Suppressor macrophage treated with lipopolysaccharide for 4 hours (primary cell): ENCODE measurements at regions not wholly inside any gene's neighbourhood (a gene's known extent, or its start where the extent isn't known, plus 50 kb on each side); places are given as distances from the start of the nearest gene placed in this dataset.
"Not testable (repeated sequence)": the region's sequence is repeated elsewhere in the genome, so short reads cannot be mapped to it uniquely, and the experiment has no call there.

Experiments used
- DNase-seq: peaks from one replicate; pipeline ENCODE4 v3.0.0-alpha.2; 2020

DNA sequence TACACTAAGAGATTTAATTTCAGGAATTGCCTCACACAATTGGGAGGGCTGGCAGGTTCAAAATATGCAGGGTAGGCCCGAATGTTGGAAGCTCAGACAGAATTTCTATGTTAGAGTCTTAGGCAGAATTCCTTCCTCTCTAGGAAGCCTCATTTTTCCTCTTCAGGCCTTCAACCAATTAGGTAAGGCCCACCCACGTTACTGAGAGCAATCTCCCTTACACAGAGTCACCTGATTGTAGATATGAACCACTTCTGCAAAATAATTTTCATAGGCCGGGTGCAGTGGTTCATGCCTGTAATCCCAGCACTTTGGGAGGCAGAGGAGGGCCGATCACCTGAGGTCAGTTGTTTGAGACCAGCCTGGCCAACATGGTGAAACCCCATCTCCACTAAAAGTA, 50.2 kb upstream of the HIVEP1 start:
- no peak for DNase-seq

DNA sequence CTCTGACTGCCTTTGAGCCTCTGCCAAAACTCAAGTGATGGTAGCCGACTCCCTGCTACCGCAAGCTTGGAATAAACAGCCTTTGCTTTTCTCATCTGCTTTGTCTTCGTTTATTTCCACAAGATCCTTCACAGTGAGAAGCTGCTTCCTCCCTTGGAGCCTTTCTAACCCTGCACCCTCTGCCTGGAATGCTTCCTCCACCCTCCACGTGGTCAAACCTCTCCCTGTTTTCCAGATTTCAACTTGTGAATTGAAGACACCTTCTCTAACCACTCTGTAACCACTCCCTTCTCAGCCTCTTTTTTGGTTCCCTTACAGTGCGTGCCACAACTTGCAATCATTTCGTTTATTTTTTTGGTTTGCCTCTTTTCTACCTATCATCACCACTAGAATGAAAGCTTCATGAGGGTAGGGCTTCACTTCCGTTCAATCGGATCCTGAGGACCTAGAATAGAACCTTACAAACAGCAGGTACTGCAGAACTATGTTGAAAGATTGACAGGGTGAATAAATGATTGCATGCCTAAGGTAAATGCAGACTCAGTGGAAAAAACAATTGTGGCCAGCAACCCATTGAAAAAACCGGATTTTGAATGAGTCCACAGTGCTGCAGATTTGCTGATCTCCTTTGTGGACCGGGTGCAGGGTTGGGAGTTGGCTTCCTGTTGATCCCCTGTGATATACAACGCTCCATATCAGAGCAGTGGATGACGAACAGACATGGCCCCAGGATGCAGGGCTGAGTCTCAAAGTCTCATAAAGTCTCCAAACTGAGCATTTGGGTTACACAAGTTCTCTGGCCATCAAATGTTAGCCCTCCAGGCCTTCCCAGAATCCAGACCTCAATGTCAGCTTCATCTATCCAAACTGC, 51.0 kb upstream of the HIVEP1 start:
- no peak for DNase-seq

DNA sequence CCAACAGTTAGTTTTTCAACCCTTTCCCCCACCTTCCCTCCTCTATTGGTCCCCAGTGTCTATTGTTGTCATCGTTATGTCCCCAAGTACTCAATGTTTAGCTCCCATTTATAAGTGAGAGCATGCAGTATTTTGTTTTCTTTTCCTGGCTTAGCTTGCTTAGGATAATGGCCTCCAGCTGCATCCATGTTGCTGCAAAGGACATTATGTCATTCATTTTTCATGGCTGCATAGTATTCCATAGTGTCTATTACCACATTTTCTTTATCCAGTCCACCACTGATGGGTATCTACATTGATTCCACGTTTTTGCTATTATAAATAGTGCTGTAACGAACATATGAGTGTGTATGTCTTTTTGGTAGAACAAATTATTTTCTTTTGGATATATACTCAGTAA, 55.3 kb upstream of the HIVEP1 start:
- DNase-seq, result no peak

DNA sequence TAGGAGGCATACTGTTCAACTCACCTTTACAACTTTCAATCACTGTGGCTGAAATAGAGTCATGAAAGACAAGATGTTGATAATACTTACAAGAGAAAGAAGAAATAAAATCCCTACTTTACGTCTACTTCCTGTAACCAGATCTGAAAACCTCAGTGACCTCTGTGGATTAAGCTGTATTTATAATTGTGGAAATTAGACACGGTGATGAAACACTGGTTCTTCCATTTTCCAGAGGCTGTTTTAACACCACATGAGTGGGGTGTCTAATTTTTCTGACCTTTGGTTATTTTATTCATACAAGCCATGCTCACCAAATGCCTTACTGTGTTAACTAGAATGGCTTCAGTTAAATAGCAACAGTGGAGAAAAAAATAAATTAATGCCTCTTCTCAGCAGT, 58.5 kb upstream of the HIVEP1 start:
- no peak for DNase-seq

DNA sequence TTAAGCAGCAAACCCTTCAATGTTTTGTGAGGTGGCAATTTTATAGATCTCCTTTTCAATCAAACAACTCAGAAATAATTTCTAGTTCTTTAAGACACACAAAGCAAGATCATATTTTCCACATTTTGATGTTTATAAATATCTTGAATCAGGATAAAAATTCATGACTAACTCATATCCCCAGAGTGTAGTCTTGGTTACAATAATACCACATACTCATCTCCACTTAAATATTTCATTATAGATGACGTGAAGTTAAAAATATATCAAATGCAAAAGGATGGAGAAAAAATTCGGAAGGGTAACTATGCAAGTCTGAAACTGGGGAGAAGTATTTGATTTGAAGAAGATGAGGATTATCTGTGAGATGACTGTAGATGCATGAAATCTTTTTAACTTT, 59.8 kb upstream of the HIVEP1 start:
- no peak for DNase-seq

DNA sequence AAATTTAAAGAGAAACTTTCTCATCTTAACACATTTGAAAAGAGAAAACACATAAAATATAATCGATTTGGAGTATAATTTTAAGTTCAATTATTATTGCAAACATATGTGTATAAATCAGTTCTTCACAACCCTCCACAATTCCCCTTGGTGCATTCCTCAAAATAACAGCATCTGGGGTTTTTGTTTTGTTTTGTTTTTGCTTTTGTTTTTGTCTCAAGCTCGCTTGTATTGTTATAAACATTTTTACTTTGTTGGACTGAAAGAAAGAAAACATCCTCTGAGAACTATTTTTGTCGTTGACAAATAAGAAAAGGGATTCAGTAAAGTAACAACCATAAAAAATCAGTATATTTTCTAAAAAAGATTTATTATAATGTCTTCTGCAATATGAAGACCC, 60.2 kb upstream of the HIVEP1 start:
- no peak for DNase-seq

DNA sequence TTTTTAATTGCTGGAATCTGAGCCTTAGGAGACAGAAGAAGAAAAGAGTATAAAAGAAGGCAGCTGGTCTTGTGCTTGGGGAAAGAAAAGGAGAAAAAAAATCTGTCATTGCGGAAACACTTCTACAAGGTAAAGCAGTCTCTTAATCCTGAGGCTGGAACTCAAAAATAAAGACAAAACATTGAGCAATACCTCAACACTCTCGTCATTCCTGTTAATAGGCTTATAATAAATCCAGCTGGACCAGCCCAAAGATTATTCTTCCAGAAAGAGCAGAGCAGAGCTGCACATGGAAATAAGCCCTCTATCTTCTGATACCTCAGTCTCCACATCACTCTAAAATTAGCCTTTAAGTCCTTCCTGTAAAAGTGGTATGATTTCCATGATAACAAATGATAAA, 62.0 kb upstream of the HIVEP1 start:
- DNase-seq, result no peak

DNA sequence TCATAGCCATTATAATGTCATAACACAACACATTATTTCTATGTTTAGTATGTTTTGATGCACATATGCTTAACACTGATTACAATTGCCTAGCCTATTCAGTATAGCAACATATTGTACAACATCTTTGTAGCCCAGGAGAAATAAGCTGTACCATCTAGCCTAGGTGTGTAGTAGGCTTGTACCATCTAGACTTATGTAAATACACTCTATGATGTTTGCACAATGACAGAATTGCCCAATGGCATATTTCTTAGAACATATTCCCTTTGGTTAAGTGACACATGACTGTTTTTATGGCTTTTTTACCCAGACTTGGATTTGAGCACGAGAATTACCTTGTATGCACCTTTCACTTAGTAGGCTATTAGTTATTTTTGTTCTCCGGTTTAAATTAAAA, 64.5 kb upstream of the HIVEP1 start:
- no peak for DNase-seq

DNA sequence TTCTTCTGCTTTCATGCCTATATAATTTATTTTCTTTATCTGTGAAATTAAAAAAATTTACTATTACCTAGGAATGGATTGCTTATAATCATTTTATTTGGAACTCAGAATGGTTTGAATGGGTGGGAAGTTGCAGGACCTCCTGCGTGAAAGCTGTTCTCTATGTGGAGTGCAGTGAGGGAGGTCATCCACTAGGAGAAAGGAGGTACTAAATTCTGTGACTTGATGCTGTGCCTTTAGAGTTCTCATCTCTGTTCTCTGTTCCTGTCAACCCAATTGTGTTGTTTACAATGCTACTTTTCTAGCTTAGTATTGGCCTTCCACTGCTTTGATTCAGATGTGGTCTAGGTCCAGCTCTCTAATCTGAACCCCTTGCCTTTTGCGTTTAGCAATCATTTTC, 65.0 kb upstream of the HIVEP1 start:
- DNase-seq, result no peak

DNA sequence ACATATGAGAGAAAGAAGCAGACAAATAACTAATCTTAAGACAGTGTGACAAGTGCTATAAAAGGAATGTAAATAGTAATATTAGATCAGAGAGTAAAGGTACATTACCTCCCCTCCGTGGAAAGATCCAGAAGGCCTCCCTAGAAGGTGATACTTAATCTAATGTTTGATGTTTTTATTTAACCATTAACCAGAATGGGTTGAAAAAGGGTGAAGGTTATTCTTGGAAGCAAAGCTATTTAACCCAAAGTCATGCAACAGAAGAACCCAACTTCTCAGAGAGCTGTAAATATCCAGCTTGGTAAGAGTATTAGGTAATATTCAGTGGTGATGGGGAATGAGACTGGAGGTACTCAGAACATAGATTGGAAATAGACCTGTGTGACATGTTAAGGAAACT, 68.0 kb upstream of the HIVEP1 start:
- no peak for DNase-seq

DNA sequence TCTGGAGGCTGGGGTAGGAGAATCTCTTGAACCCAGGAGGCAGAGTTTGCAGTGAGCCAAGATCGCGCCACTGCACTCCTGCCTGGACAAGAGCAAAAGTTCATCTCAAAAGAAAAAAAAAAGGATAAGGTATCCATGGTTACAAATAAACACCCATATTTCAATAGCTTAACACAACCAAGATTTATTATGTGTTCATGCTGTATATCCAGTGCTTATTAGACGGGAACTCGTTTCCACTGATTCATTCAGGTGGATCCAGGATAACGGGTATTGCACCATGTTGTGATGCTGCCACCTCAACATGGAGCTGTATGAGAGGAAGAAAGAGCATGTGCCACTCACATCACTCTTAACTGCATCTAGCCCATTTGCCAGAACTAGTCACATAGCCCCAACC, 69.1 kb upstream of the HIVEP1 start:
- no peak for DNase-seq

DNA sequence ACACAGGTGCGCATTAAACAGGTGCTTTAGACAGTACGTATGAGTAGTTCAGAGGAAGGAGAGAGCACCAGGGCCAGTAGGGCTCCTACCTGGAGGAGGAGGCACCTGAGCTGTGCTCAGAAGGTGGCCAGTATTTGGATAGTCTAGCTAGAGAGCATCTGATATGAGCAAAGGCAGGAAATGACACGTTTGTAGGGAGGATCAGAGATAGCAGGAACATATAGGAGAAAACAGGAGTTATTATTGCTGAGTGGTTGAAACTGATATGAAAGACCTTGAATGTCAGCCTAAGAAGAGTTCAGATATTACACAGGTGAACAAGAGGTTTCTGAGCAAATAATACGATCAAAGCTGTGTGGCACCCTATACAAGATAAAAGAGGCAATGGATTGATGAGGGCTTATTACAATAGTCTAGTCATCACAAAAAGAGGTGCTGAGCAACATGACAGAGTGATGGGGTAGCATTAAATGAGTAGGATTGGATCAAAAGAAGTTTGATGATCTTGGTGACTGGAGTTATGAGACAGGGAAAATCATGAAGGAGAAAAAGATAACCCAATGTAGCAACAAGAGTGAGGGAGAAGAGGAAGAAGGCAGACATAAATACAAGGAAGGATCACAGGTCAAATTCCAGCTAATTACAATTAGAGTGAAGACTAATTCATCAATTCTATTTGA, 69.8 kb upstream of the HIVEP1 start:
- DNase-seq, result no peak

DNA sequence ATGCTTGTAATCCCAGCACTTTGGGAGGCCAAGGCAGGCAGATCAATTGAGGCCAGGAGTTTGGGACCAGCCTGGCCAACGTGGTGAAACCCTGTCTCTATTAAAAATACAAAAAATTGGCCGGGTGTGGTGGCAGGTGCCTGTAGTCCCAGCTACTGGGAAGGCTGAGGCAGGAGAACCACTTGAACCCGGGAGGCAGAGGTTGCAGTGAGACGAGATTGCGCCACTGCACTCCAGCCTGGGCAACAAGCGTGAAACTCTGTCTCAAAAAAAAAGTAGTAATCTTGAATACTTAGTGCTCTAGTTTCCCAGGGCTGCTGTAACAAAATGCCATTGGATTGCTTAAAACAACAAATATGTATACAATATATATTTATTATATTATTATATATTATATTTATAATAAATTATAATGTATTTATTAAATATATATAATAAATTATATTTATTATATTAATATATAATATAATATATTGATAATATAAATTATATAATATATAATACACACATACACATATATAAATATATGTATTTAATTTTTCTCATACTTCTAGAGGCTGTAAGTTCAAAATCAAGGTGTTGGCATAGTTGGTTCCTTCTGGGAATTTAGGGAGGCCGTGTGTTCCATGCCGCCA, 71.5 kb upstream of the HIVEP1 start:
- not testable (repeated sequence) for DNase-seq

DNA sequence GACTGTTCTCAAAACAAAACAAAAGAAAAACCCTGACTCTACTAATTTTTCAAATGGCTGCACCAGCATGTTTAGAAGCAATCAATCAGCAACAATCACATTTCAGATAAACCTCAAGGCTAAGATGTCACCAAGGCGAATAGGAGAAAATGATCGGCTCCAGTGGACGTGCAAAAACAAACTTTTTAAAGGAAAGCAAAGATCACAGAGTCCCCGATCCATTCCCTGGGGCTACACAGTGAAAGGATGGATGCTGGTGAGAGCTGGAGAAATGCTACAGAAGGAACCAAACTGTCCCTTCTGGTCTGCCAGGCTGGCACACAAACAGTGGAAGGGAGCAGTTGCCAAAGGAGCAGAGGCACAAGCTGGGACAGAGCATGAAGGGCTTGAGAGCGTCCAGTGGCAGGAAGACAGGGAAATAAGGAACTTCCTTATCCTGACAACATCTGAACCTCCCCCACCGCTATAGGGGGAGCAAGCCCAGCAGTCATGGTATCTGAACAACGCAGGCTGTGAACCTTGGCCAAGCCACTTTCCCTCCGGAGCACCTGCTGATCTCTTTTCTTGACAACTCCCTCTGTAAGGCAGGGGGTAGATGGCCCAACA, 73.7 kb upstream of the HIVEP1 start:
- no peak for DNase-seq

DNA sequence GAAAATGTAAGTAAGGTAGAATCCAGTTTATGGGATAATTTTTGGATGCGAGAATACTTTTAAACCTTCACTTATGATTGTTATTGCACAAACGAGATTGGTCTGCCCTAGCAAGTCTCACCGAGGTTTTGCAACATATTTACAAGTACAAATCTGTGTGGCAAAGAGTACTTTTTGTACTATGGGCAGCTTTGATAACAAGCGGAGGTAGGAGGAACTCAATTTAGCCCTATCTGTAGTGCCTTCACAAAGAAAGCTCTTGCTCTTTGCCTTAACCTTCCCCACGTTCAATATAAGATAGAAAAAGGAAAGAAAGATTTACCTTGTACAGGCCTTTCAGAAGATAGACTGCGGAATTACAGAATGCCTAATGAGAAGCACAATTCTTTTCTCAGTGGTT, 77.5 kb upstream of the HIVEP1 start:
- DNase-seq, result no peak

DNA sequence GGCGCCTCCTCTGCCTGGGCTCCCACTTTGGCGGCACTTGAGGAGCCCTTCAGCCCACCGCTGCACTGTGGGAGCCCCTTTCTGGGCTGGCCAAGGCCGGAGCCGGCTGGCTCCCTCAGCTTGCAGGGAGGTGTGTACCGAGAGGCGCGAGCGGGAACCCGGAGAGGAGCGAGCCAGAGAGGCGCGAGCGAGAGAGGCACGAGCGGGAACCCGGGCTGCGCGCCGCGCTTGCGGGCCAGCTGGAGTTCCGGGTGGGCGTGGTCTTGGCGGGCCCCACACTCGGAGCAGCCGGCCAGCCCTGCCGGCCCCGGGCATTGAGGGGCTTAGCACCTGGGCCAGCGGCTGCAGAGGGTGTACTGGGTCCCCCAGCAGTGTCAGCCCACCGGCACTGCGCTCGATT, 79.2 kb upstream of the HIVEP1 start:
- not testable (repeated sequence) for DNase-seq

DNA sequence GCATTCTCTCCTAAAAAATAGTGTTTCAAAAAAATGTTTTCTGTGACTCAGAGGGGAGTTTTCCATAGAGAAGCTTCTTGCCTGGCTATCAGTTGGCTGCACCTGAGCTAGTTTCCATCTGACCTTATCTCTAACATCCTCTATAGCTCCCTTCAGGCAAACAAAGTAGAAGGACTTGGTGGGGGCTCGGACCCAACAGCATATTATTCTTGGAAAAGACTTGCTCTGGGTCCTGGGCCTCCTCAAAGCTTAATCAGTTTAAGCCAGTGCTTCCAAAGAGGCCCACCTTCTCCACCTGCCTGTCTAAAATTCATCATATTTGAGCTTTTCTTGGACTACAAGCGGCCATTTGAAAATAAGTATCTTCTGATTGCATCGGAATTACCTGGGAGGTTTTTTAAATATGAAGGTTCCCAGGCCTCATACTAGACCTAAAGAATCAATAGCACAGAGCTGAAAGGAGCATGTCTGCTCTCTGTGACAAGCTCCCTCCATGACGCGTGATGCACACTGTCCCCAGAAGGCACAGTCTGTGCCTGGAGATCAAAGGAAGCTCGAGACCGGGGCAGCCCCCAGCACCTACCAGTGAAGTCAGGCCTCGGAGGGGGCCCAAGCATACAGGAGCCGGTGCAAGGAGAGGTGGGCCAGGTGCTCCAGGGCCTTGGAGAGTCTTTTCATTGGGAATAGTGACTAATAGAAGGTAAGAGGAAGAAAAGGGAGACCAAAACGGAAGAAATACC, 80.6 kb upstream of the HIVEP1 start:
- DNase-seq, result no peak

DNA sequence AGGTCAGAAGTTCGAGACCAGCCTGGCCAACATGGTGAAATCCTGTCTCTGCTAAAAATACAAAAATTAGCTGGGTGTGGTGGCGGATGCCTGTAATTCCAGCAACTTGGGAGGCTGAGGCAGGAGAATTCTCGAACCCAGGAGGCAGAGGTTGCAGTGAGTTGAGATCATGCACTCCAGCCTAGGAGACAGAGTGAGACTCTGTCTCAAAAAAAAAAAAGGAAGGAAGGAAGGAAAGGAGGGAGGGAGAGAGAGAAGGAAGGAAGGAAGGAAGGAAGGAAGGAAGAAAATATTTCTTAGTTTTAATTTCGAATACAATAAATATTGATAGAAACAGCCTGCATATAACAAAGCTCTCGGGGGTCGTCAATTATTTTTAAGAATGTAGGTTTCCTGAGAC, 81.3 kb upstream of the HIVEP1 start:
- not testable (repeated sequence) for DNase-seq

DNA sequence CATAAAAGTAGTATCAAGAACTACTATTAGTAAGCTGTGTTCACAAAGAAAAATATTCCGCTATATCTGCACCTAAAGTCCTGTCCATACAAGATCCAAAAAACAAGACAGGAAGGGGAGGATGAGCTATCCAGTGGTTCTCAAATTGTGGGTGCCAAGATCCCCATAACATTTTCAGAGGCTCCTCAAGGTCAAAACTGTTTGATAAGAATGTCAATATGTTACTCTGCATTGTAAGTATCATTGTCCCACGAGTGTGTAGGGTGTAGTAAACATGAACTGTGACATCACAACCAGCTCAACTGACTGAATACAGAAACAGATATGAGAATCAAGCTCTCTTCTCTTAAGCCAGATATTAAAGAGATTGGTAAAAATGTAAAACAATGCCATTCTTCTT, 81.9 kb upstream of the HIVEP1 start:
- DNase-seq, result no peak

DNA sequence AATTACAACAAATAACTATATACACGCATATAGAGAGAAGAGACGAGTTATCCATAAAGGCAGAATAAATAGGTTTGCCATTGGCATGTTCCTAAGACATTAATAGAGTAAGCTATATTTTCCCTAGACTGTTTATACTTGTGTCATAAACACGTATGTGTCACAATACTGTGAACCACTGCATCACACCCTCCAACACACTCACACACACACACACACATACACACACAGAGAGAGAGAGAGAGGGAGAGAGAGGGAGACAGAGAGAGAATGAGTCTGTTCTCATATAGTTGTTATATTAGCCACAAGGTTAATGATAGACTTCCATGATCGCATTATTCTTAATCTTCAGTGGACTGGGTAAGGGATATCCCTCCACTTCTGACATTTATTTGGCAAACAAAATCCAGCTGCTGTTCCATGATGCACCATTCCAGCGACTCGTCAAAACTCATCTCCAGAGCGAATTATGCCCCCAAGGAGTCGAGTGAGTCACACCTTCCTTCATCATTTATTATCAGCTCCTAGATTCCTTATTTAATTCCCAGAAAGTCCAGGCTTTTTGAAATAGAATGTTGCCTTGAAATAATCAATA, 82.8 kb upstream of the HIVEP1 start:
- no peak for DNase-seq

DNA sequence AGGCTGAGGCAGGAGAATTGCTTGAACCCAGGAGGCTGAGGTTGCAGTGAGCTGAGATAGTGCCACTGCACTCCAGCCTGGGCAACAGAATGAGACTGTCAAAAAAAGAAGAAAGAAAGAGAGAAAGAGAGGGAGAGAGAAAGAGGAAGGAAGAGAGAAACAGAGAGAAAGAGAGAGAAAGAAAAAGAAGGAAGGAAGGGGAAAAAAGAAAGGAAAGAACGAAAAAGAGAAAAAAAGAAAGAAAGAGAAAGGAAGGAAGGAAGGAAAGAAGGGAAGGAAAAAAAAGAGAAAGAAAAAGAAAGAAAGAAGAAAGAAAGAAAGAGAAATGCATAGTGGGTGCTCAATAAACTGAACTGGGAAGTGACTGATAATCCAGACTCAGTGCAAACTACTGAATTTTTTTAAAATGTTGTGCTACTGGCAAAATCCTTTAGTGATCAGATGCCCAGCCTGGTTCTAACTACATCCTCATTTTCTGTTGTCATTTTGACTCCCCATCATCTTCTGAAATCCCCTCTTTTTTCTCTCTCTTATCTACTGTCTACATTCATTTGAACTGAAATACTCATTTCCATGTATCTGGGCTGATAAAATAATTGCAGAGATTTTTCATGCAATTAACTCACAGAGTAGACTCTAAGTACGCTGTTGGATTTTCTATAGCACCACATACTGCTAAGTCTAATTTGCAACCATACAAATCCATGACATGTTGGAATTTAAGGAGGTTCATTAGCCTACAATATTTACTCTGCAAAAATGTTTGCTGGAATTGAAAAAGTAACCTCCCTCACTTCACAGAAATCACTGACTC, 85.3 kb upstream of the HIVEP1 start:
- no peak for DNase-seq

DNA sequence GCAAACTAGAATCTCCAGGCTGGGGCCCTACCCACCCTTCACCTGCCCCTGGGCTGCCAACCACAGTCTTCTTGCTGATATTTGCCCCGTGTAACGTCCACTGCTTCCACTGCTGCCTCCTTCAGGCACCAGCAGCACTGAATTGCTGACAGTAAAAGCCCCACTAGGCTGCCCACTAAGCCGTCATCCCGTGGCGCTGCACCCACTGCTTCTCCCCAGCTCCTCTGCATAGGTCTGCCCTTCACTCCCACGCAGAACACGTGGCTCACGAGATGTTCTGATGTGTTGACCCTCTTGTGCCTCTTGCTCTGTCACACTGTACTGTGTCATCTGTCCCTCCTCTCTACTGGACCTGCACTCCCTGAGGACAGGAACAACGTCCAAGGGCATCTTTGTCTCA, 86.3 kb upstream of the HIVEP1 start:
- DNase-seq, result no peak
